Cardiac muscle cell (in vitro differentiated cells and primary cell): ENCODE measurements at regions not wholly inside any gene's neighbourhood (a gene's known extent, or its start where the extent isn't known, plus 50 kb on each side); places are given as distances from the start of the nearest gene placed in this dataset.

Source experiments
- DNase-seq, 2 donors: peaks; one replicate each; pipeline versions ENCODE4 v3.0.0 to v3.0.0-alpha.2; 2010 to 2017; ENCODE audit warnings: low read depth in 1 of 2, low spot score in 1 of 2
- H3K27ac ChIP-seq: fragments of 200-600 bp; sonication (generic); 2 replicates; pipeline ENCODE4 v1.5.1; 2016
- H3K27me3 ChIP-seq: fragments of 200-600 bp; sonication (generic); 2 replicates; pipeline ENCODE4 v1.6.0; 2016; ENCODE audit warnings: control low read depth
- H3K36me3 ChIP-seq: fragments of 200-600 bp; sonication (generic); 2 replicates; pipeline ENCODE4 v1.5.1; 2016; ENCODE audit warnings: control low read depth
- H3K4me1 ChIP-seq: fragments of 200-600 bp; sonication (generic); 2 replicates; pipeline ENCODE4 v1.8.1; 2017; ENCODE audit warnings: low read depth, mild to moderate bottlenecking, mixed run types
- H3K4me3 ChIP-seq: fragments of 200-600 bp; sonication (generic); 2 replicates; pipeline ENCODE4 v1.5.1; 2016; ENCODE audit warnings: mild to moderate bottlenecking
- H3K9me3 ChIP-seq: fragments of 200-600 bp; sonication (generic); 2 replicates; pipeline ENCODE4 v1.5.1; 2017; ENCODE audit warnings: low read depth, mild to moderate bottlenecking, control low read depth
- CTCF ChIP-seq: IDR thresholded peaks from 2 replicates; pipeline ENCODE4 v1.5.1; 2012; ENCODE audit warnings: low read depth, mild to moderate bottlenecking, low read length

DNA sequence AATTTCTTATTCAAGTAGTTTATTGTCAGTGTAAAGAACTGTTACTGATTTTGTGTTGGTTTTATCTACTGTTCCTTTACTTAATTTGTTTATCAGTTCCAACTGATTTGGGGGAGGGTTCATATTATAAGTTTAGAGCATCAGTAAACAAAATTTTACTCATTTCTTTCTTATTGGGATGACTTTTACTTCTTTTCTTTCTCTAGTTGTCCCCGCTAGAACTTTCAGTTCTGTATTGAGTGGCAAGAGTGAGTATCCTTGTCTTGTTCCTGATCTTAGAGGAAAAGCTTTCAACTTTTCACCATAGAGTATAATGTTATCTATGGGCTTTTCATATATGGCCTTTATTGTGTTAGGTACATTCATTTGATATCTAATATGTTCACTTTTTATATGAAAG lies 584.1 kb downstream of the LRFN5 start:
- Histone ChIP-seq H3K4me3 (no peak overlapping the region), H3K27ac (no peak overlapping the region)

GRCh38 chr14:42187846-42188245 lies 581.2 kb downstream of the LRFN5 start:
- Histone ChIP-seq H3K4me1 (no peaks in the 10 kb centered on the region), H3K9me3 (no peaks in the 10 kb centered on the region), H3K27me3 (no peaks in the 10 kb centered on the region), H3K27ac (no peak overlapping the region), H3K4me3 (no peak overlapping the region), H3K36me3 (no peaks in the 10 kb centered on the region)
- TF ChIP-seq CTCF, result no peak
- no peak for DNase-seq

More for the DNA sequence above, 584.1 kb downstream of the LRFN5 start:
- Histone ChIP-seq H3K27me3 (no peaks in the 10 kb centered on the region), H3K9me3 (no peaks in the 10 kb centered on the region), H3K4me1 (no peaks in the 10 kb centered on the region), H3K36me3 (no peaks in the 10 kb centered on the region)
- no peak for DNase-seq
- no peak for TF ChIP-seq CTCF

DNA sequence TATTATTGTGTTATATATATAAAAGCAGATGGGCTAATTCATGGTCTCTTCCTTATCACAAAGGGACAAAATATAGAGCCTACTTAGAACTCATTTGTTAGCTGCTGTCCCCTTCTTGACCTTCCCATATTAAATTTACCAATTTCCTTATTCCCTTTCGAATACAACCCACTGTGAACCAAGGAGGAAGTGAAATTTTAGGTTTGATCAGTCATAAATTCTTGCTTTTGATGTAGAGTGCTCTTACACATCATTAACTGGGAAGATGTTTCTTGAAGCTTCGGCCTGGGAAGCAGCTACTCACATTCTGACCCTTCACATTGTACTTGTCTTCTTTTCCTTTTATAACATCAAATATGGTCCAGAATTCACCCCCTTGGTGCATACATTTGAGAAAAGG lies 579.0 kb downstream of the LRFN5 start:
- no peak for DNase-seq
- Histone ChIP-seq H3K9me3 (no peaks in the 10 kb centered on the region), H3K27me3 (no peaks in the 10 kb centered on the region), H3K36me3 (no peaks in the 10 kb centered on the region), H3K27ac (no peak overlapping the region), H3K4me1 (peaks cover 5% of the 10 kb centered on the region), H3K4me3 (no peak overlapping the region)
- no peak for TF ChIP-seq CTCF

DNA sequence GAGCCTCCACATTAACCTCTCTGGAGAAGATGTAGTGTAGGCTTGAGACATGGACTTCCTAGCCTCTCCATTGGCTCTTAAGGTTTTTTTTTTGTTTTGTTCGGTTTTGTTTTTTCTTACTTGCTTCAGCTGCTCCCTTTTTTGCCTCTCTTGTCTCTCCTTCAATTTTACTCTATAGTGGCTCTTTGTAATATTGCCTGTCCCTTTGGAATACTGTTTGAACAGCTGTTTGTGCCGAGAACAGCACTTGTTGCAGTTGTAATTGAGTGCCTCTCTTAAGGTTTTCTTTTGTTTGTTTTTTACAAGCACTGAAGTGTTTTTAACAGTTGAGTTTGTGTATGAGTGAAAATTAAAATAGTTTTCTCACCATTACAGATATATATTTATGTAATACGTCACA lies 567.7 kb downstream of the LRFN5 start:
- Histone ChIP-seq H3K27me3 (no peaks in the 10 kb centered on the region), H3K36me3 (no peaks in the 10 kb centered on the region), H3K27ac (no peak overlapping the region), H3K4me1 (no peaks in the 10 kb centered on the region), H3K4me3 (no peak overlapping the region), H3K9me3 (no peaks in the 10 kb centered on the region)
- no peak for DNase-seq
- TF ChIP-seq CTCF, result no peak

DNA sequence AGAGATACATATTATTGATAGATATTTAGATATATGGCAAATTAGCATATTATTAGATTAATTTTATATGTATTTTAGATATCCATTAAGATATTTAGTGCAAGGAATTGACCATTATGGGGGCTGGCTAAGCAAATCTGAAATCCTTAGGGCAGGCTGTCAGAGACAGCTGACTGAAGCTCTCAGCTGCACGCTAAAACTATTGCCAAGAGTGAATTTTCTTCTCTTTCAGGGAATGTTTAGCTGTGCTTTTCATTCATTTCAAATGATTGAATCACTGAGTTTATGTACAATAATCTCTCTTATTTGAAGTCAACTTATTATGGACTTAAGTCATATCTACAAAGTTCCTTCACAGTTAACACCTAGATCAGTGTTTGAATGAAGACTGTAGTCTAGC lies 566.5 kb downstream of the LRFN5 start:
- no peaks in the 10 kb centered on the region for H3K9me3 ChIP-seq
- H3K27ac ChIP-seq, result no peak overlapping the region
- TF ChIP-seq CTCF, result no peak
- no peaks in the 10 kb centered on the region for H3K36me3 ChIP-seq
- DNase-seq, result no peak
- no peak overlapping the region for H3K4me3 ChIP-seq
- no peaks in the 10 kb centered on the region for H3K27me3 ChIP-seq
- no peaks in the 10 kb centered on the region for H3K4me1 ChIP-seq

DNA sequence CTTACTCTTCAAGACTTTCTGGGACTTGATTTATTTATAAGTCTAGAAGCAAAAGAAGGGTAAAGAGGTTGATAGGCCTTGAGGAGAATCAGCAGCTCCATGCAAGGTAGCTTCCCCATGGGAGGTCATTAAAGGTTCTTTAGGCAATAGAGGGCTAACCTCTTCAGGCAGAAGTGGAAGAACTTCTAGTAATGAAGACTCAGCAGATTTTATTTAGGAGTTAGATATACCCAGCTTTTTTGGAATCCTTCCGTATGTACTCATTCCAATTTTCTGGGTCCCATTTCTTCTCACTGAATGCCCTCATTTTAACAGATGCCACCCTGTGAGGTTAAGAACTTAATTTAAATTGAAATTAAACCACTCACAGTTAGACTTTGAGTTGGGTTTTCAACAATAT lies 565.6 kb downstream of the LRFN5 start:
- no peaks in the 10 kb centered on the region for H3K4me1 ChIP-seq
- no peaks in the 10 kb centered on the region for H3K9me3 ChIP-seq
- H3K4me3 ChIP-seq, result no peak overlapping the region
- no peaks in the 10 kb centered on the region for H3K27me3 ChIP-seq
- DNase-seq, result no peak
- no peaks in the 10 kb centered on the region for H3K36me3 ChIP-seq
- H3K27ac ChIP-seq, result no peak overlapping the region
- no peak for TF ChIP-seq CTCF
